ENCODE measurements at regions not wholly inside any gene's neighbourhood (a gene's known extent, or its start where the extent isn't known, plus 50 kb on each side); places are given as distances from the start of the nearest gene placed in this dataset.

DNA sequence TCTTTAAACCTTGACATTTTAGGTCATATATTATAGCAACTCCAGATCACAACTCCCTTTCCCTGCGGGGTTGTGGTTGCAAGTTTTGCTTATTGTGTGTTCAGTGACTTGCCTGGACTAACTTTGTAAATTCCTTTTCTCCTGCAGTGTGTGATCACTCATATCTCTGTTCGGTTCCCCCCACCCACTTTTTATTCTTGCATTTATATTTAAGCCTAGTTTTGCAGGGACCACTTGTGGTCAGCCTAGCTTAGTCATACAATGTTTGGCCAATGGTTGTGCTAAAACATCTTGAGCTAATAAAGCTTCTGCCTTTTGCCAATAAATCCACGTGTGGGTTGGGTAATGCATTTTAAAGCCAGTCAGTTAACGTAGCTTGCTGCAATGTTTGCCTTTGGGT is 146.5 kb upstream of the IRX4 start:
- in situ Hi-C loops (cut with MboI; ENCODE audit: low pct_unique_long_range_greater_than_20kb in 2 of 9, low sequenced_read_pairs in 9 of 9, unreplicated experiment in 9 of 9) = loop anchor here in 1 of 9 experiments (25.0 kb wide), 1 partner anchor 267 kb away; no protein-coding TSS in a partner anchor

DNA sequence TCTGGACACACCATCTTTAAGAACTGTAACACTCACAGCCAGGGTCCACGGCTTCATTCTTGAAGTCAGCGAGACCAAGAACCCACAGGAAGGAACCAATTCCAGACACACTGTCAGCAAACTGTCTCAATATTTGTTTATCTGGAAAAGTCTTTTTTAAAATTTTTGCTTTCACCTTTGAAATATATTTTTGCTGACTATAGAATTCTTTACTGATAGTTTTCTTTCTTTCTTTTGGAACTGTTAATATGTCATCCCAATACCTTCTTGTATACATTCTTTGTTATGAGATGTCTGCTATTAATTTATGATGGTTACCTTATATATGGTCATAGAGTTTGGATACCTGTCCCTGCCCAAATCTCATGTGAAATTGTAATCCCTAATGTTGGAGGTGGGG is 145.1 kb upstream of the IRX4 start:
- no peak overlapping the region for H3K4me3 ChIP-seq
- in situ Hi-C loops (cut with MboI; ENCODE audit: low pct_unique_long_range_greater_than_20kb in 2 of 9, low sequenced_read_pairs in 9 of 9, unreplicated experiment in 9 of 9) = loop anchor here in 1 of 9 experiments (25.0 kb wide), 1 partner anchor 265 kb away; no protein-coding TSS in a partner anchor
- no peak overlapping the region for H3K27ac ChIP-seq
- no peak for ATAC-seq (replicated peaks in 6 of 8)
- H3K4me1 ChIP-seq (replicated peaks in 1 of 2) = no peaks in the 10 kb centered on the region
- 60 to 100% (median 92%) methylated on average over 1 to 2 of the region's 2 CpGs; no CpG with 5 or more reads in 4 of the 10 experiments for WGBS, 10 experiments

More for the DNA sequence above, 146.5 kb upstream of the IRX4 start:
- Histone ChIP-seq H3K4me3 (no peak overlapping the region), H3K4me1 (replicated peaks in 1 of 2) (no peaks in the 10 kb centered on the region), H3K27ac (no peak overlapping the region)
- WGBS, 10 experiments = 0 to 96% (median 79%) methylated on average over 1 to 4 of the region's 4 CpGs; no CpG with 5 or more reads in 1 of the 10 experiments
- ATAC-seq (replicated peaks in 6 of 8) = peak in 2 of 8 experiments; percentile 34 to 54

DNA sequence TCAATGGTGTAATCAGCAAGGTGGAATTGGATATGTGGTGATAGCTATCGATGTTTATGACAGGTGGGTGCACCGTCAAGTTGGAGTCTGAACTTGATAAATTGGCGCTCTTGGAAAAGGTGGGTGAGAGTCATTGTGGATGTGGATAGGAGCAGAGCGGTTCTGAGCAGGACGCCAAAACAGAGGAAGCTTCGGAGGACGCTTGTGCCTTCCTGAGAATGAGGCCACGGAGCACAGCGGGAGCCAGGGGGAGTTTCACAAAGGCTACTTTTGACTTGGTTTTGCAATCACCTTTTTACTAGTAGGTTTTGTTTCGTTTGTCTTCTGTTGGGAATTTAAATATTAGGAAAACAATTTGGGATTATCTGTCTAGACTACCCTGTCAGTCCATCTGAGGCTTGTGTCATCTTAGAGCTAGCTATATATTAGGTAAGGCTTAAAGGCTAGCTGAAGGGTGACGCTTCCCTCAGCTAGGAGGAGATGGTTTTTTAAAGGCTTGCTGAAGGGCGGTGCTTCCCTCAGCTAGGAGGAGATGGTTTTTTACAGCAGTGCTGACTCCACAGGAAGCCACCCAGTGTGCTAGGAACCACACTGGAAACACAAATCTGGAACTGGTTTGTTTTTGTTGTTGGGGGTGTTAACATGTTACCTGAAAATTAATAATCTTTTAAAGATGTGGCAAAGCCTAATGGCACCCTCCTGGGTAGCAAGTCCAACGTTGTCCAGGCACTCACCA is 142.4 kb upstream of the IRX4 start:
- H3K27ac ChIP-seq = no peak overlapping the region
- ATAC-seq (replicated peaks in 6 of 8) = peak in 1 of 8 experiments; percentile 63
- no peaks in the 10 kb centered on the region for H3K4me1 ChIP-seq (replicated peaks in 1 of 2)
- 0 to 100% (median 61%) methylated on average over 1 to 11 of the region's 13 CpGs for WGBS, 10 experiments
- H3K4me3 ChIP-seq = no peak overlapping the region
- in situ Hi-C loops (cut with MboI; ENCODE audit: low pct_unique_long_range_greater_than_20kb in 2 of 9, low sequenced_read_pairs in 9 of 9, unreplicated experiment in 9 of 9) = loop anchor here in 1 of 9 experiments (25.0 kb wide), 1 partner anchor 263 kb away; no protein-coding TSS in a partner anchor

DNA sequence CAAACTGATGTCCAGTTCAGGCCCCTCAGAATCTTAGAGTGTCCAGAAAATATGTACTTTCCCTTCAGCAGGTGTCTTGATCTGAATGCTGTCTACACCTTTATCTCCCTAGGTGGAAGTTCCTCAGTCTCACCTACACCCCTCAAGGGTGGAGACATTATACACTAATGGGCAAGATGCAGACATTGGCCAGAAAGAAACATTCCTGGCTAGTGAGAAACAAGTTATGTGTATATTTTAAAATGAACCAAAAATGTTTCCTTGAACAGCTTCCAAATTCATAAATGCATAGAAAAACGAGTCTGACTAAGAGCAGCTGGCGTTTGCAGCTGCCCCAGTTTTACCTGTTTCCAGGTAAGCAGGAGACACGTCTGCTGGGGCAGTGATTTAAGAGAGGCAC is 140.5 kb upstream of the IRX4 start:
- Histone ChIP-seq H3K4me1 (replicated peaks in 1 of 2) (no peaks in the 10 kb centered on the region), H3K4me3 (no peak overlapping the region), H3K27ac (no peak overlapping the region)
- ATAC-seq (replicated peaks in 6 of 8) = no peak
- in situ Hi-C loops (cut with MboI; ENCODE audit: low pct_unique_long_range_greater_than_20kb in 2 of 9, low sequenced_read_pairs in 9 of 9, unreplicated experiment in 9 of 9) = no loop called here
- WGBS, 10 experiments = 0 to 75% (median 35%) methylated on average over 1 to 3 of the region's 3 CpGs; no CpG with 5 or more reads in 2 of the 10 experiments

DNA sequence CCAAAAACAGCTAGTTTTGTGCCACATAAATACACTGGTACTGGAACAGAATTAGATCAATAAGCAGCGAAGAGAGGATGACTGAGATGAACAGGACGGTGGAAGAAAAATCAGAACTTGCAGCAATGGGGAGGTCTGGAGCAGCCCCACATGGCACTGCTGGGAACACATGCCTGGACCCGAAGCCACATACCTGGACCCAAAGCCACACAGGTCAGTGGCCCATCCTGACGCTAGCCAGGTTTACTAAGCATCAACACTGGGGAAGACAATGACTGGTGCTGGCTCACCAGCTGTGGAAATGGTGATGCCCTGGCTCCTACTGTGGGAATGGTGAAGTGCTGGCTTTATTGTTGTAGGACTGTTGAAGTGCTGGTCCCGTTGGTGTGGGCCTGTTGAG is 139.7 kb upstream of the IRX4 start:
- WGBS, 10 experiments = 55 to 100% (median 77%) methylated on average over 1 to 4 of the region's 5 CpGs; no CpG with 5 or more reads in 2 of the 10 experiments
- H3K27ac ChIP-seq = no peak overlapping the region
- in situ Hi-C loops (cut with MboI; ENCODE audit: low pct_unique_long_range_greater_than_20kb in 2 of 9, low sequenced_read_pairs in 9 of 9, unreplicated experiment in 9 of 9) = no loop called here
- no peaks in the 10 kb centered on the region for H3K4me1 ChIP-seq (replicated peaks in 1 of 2)
- H3K4me3 ChIP-seq = no peak overlapping the region
- no peak for ATAC-seq (replicated peaks in 6 of 8)

DNA sequence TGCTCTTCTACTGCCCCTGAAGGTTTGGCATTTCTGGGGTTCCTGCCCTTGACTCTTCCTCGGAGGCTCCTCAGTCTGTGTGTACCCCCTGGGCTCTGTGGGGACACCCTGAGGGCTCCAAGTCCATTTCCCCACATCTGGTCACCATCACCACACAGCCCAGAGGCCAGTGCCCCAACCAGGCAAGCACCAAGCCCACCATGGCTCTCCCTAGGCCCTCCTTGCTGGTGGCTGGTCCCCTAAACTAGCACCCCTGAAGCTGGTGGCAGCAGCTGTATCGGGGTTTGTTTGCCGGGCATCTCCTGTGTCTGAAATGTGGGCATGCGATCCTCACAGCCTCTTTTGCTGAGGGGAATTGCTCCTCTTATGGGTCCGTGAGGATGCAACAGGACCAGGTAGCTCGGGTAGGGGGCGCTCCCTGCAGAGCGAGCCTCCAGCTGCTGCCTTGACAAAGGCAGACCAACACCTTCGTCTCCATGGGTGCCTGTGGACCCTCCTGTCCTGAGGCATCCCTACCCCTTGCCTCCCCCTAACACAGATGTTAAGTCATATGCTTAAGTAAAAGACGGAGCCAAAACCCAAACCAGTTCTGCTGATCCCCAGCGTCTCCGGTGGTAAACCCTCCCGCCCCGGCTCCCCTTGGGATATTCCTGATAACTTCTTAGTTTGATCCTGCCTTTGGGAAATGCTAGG is 138.9 kb upstream of the IRX4 start:
- no peak for ATAC-seq (replicated peaks in 6 of 8)
- H3K4me1 ChIP-seq (replicated peaks in 1 of 2) = no peaks in the 10 kb centered on the region
- no peak overlapping the region for H3K27ac ChIP-seq
- in situ Hi-C loops (cut with MboI; ENCODE audit: low pct_unique_long_range_greater_than_20kb in 2 of 9, low sequenced_read_pairs in 9 of 9, unreplicated experiment in 9 of 9) = no loop called here
- WGBS, 10 experiments = 54 to 81% (median 71%) methylated on average over 4 to 7 of the region's 14 CpGs; no CpG with 5 or more reads in 7 of the 10 experiments
- no peak overlapping the region for H3K4me3 ChIP-seq

DNA sequence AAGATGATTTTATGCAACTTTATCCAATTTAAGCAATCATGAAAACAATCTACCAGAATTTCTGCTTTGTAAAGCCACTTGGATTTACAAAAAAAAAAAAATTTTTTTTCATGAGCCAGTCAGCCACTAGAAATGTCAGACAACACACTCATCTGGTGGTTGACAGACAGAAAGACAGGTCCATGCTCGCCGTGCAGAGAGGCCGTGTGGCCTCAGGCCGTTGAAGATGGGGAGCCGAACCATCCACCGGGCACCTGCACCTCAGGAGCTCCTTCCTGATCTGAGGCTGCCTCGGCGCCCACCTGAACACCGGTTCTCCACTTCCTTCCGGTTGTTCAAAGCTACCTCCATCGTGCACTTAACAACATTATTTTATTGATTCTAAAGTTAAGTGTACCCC is 138.0 kb upstream of the IRX4 start:
- in situ Hi-C loops (cut with MboI; ENCODE audit: low pct_unique_long_range_greater_than_20kb in 2 of 9, low sequenced_read_pairs in 9 of 9, unreplicated experiment in 9 of 9) = no loop called here
- no peak overlapping the region for H3K27ac ChIP-seq
- 10 to 98% (median 69%) methylated on average over 2 to 5 of the region's 11 CpGs; no CpG with 5 or more reads in 4 of the 10 experiments for WGBS, 10 experiments
- H3K4me1 ChIP-seq (replicated peaks in 1 of 2) = no peaks in the 10 kb centered on the region
- H3K4me3 ChIP-seq = no peak overlapping the region
- ATAC-seq (replicated peaks in 6 of 8) = no peak

DNA sequence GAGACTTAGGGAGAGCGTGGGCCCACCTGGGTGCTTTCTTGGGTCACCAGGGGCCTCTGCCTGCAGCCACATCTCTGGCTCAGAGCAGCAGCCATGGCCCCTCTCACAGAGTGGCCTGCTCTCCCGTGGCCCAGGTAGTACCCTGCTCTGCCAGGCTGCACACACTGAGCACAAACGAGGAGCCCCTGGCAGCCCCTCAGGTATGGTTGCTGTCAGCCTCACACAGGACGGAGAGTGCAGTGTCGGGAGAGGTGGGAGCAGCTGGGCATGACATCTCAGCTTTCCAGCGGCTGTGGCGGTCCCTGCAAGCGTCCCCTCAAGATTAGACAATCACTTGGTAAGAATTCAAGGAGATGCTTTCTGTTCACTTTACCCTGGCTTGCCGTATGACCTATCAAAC is 137.0 kb upstream of the IRX4 start:
- ATAC-seq (replicated peaks in 6 of 8) = no peak
- 85 to 100% methylated on average over 1 to 4 of the region's 9 CpGs; no CpG with 5 or more reads in 8 of the 10 experiments for WGBS, 10 experiments
- in situ Hi-C loops (cut with MboI; ENCODE audit: low pct_unique_long_range_greater_than_20kb in 2 of 9, low sequenced_read_pairs in 9 of 9, unreplicated experiment in 9 of 9) = no loop called here
- no peak overlapping the region for H3K27ac ChIP-seq
- H3K4me1 ChIP-seq (replicated peaks in 1 of 2) = no peaks in the 10 kb centered on the region
- no peak overlapping the region for H3K4me3 ChIP-seq

DNA sequence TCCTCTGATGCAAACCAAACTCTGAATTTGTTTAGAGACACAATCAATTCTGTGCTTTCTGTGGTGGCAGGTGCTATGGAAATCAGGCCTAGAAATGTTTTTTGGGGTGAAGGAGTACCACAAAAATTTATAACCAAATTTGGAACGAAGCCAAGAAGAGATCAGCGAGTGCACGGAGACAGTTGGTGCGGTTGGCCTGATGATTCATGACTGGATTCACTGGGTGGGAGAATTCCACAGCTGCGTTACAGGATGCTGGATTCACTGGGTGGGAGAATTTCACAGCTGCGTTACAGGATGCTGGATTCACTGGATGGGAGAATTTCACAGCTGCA is 135.6 kb upstream of the IRX4 start:
- 0 to 89% (median 67%) methylated on average over 1 to 6 of the region's 6 CpGs; no CpG with 5 or more reads in 5 of the 10 experiments for WGBS, 10 experiments
- in situ Hi-C loops (cut with MboI; ENCODE audit: low pct_unique_long_range_greater_than_20kb in 2 of 9, low sequenced_read_pairs in 9 of 9, unreplicated experiment in 9 of 9) = no loop called here

DNA sequence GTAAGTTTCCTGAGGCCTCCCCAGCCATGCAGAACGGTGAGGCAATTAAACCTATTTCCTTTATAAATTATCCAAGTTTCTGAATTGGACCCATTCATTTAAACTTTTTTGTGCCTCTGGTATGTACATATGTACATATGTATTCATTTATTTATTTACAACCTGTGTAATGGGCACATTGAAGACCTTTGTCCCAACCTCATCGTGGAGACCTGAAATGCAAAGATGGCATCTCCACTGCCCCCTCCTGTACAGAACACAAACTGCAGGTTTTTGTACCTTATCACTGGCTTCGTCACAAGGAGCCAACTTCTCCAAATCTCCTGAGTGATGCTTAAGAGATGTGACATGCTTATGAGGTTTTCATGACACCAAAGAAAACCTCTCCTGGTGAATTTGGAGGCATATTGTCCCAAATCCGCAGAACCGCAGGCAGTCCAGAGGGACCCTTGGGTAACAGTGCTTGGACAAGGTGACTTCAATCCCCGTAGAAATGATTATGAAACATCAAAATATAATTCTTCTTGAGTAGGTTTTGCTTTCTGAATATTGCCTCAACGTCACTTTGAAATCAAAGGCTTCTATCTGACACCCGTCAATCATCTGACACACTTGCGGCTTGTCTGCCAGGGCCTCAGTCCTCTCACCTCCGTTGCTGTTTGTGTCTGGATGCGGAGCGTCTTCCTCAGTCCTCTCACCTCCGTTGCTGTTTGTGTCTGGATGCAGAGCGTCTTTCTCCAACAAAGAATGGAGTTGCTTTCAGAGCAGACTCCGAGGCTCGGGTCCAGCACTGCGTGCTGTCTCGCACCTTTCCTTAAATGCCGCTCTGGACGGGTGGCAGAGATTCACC is 135.0 kb upstream of the IRX4 start:
- WGBS, 10 experiments = 60 to 100% (median 82%) methylated on average over 1 to 17 of the region's 20 CpGs
- ATAC-seq (replicated peaks in 6 of 8) = no peak
- Histone ChIP-seq H3K4me1 (replicated peaks in 1 of 2) (no peaks in the 10 kb centered on the region), H3K4me3 (no peak overlapping the region), H3K27ac (no peak overlapping the region)
- in situ Hi-C loops (cut with MboI; ENCODE audit: low pct_unique_long_range_greater_than_20kb in 2 of 9, low sequenced_read_pairs in 9 of 9, unreplicated experiment in 9 of 9) = no loop called here

More for the DNA sequence above, 135.6 kb upstream of the IRX4 start:
- H3K27ac ChIP-seq = no peak overlapping the region
- H3K4me1 ChIP-seq (replicated peaks in 1 of 2) = no peaks in the 10 kb centered on the region
- H3K4me3 ChIP-seq = no peak overlapping the region
- no peak for ATAC-seq (replicated peaks in 6 of 8)

DNA sequence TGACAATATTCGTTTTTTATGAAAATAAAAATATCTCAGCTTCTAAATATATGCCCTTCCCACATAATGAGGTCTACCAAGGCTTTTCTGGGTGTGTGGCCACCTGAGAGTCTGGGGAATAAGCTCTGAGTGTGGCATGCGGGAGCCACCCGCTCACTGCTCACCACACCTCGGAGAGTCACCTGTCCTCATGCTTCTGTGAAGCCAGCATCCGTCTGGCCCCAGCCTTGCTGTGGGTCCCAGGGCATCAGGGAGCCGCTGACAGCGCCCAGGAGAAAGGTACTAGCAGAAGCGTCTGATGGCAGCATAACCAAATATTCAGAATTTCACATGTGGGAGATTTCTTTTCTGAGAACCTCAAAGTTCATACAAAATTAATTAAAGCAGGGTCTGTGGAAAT is 133.2 kb upstream of the IRX4 start:
- in situ Hi-C loops (cut with MboI; ENCODE audit: low pct_unique_long_range_greater_than_20kb in 2 of 9, low sequenced_read_pairs in 9 of 9, unreplicated experiment in 9 of 9) = no loop called here
- Histone ChIP-seq H3K4me1 (replicated peaks in 1 of 2) (no peaks in the 10 kb centered on the region), H3K27ac (no peak overlapping the region), H3K4me3 (no peak overlapping the region)
- WGBS, 10 experiments = 0 to 87% (median 72%) methylated on average over 1 to 8 of the region's 8 CpGs; no CpG with 5 or more reads in 3 of the 10 experiments
- ATAC-seq (replicated peaks in 6 of 8) = no peak

DNA sequence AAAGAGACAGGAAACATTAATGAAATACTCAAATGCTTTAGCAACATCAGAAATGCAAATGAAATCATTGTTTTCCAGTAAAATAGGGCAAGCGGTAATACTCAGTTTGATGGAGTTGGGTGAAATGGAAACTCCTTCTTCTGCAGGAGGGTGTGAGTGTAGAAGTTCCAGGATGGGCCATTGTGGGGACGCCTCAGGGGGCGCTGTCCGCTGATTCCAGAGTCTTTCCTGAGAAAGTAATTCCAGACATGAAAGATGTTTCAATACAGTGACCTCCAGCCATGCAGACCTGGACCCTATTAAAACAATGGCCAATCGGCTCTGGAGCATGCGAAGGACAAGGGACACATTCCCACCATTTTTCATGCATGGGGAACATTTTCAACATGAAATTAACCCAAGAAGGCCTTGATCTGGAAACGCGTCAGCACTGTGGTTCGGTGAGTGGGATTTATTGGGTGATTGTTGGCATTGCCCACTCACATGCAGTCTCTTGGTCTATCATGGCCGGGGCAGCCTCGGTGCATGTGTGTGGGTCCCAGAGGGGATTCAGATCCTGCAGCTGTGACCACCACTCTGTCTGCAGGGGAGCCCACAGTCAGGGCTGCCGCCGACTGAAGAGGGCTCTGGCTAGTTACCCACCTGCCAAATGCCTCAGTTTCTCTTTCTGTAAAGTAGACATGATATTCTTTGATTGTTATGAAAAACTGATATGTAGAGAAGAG is 132.6 kb upstream of the IRX4 start:
- no peak for ATAC-seq (replicated peaks in 6 of 8)
- no peak overlapping the region for H3K4me3 ChIP-seq
- H3K27ac ChIP-seq = no peak overlapping the region
- in situ Hi-C loops (cut with MboI; ENCODE audit: low pct_unique_long_range_greater_than_20kb in 2 of 9, low sequenced_read_pairs in 9 of 9, unreplicated experiment in 9 of 9) = no loop called here
- no peaks in the 10 kb centered on the region for H3K4me1 ChIP-seq (replicated peaks in 1 of 2)
- WGBS, 10 experiments = 50 to 92% (median 68%) methylated on average over 1 to 12 of the region's 13 CpGs

Data from motor neuron (in vitro differentiated cells).